ENCODE measurements at regions not wholly inside any gene's neighbourhood (a gene's known extent, or its start where the extent isn't known, plus 50 kb on each side); places are given as distances from the start of the nearest gene placed in this dataset.
"Not testable (repeated sequence)": the region's sequence is repeated elsewhere in the genome, so short reads cannot be mapped to it uniquely, and the experiment has no call there.

DNA sequence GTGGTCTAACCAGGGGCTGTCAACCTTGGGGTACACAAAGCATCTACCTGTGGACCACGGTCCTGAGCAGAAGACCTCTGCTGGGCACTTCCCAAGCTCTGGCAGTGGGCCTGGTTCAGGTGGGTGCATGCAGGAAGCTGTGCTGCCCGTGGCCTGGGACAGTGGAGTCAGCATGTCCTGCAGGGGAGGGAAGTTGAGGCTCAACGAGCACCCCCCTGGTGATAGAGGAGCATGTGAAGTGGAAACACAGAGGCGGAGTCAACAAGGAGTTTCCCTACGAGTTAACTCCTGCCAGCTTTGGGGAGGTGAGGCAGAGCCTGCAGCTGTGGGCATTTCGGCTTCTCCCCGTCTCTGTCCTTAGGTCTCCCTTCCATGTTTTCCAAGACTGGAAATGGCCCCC is 67.5 kb upstream of the IRX2 start:
- TF ChIP-seq, protein P1, sequence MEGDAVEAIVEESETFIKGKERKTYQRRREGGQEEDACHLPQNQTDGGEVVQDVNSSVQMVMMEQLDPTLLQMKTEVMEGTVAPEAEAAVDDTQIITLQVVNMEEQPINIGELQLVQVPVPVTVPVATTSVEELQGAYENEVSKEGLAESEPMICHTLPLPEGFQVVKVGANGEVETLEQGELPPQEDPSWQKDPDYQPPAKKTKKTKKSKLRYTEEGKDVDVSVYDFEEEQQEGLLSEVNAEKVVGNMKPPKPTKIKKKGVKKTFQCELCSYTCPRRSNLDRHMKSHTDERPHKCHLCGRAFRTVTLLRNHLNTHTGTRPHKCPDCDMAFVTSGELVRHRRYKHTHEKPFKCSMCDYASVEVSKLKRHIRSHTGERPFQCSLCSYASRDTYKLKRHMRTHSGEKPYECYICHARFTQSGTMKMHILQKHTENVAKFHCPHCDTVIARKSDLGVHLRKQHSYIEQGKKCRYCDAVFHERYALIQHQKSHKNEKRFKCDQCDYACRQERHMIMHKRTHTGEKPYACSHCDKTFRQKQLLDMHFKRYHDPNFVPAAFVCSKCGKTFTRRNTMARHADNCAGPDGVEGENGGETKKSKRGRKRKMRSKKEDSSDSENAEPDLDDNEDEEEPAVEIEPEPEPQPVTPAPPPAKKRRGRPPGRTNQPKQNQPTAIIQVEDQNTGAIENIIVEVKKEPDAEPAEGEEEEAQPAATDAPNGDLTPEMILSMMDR (IDR thresholded peaks at IDR 0.05; ENCODE audit: low read depth, low read length): no peak
- H3K4me3 ChIP-seq (ENCODE audit: low read depth, low read length): no peak overlapping the region
- in situ Hi-C loops (cut with HindIII; ENCODE audit: low sequenced_read_pairs): no loop called here
- DNase-seq (ENCODE audit: low read depth, low spot score): no peak

DNA sequence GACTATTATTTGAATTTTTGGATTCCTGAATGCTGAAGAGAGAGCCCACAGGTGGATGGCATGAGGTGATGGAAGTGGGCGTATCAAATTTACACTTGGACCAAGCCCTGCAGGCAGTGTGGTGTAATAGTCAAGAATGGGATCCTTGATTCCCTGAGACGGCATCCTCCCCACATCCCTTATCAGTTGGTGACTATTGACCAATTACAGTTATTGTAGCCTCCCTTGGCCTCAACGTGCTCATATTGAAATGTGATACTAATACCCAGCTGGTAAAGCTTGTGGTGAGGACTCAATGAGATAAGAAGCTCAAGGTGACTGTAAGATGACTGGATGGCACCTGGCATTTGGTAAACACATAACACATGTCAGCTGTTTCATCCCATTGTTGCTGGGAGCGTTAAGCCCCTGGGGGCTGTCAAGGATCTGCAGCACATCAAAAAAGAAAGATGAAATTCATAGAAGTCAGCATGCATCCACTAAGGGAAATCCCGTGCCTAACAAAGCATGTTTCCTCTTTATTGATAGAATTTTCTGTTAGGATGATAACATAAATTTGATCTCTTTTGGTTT is 65.6 kb upstream of the IRX2 start:
- in situ Hi-C loops (cut with HindIII; ENCODE audit: low sequenced_read_pairs): no loop called here
- H3K4me3 ChIP-seq (ENCODE audit: low read depth, low read length): no peak overlapping the region
- TF ChIP-seq, protein P1 (IDR thresholded peaks at IDR 0.05; ENCODE audit: low read depth, low read length): no peak
- no peak for DNase-seq (ENCODE audit: low read depth, low spot score)

DNA sequence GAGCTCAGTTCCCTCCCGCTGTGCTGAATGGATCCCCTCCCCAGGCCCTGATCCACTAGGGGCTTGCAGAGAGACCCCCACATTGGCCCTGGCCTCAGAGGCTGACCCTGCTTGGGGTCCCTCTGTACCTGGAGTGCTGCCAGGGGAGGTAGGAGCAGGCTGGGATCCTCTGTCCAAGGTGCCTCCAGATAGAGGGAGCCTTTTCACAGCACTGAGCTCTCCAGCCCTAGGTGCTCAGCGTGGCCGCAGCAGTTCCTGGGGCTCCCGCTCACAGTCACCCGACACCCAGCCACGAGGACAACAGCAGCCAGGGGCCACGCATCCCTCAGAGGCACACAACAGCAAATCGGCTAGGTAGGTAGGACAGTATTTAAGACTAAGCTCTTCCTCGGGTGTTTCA is 62.2 kb upstream of the IRX2 start:
- TF ChIP-seq, protein P1 (IDR thresholded peaks at IDR 0.05; ENCODE audit: low read depth, low read length): no peak
- H3K4me3 ChIP-seq (ENCODE audit: low read depth, low read length): no peak overlapping the region
- in situ Hi-C loops (cut with HindIII; ENCODE audit: low sequenced_read_pairs): no loop called here
- DNase-seq (ENCODE audit: low read depth, low spot score): no peak

DNA sequence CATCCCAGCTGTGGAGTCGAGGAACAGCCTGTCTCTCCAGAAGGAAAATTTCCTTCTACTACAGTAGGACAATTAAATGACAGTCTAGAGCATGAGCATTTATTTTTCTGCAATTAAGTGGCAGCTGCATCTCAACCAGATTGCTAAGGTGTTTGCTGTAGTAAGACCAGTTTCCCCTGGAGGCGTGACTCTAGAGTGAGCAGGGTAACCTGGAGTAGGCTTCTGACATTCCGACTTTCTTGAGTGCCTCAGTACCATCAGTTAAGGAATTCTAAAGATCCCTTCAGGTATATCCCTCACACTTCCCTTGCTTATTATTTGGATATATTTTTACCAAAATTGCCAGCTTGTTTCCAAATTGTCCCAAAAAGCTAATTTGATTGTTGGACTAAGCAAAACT is 59.2 kb upstream of the IRX2 start:
- TF ChIP-seq, protein P1 (IDR thresholded peaks at IDR 0.05; ENCODE audit: low read depth, low read length): no peak

DNA sequence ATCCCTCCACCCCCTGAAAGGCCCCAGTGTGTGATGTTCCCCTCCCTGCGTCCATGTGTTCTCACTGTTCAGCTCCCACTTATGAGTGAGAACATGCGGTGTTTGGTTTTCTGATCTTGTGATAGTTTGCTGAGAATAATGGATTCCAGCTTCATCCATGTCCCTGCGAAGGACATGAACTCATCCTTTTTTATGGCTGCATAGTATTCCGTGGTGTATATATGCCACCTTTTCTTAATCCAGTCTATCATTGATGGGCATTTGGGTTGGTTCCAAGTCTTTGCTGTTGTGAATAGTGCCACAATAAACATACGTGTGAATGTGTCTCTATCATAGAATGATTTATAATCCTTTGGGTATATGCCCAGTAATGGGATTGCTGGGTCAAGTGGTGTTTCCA is 55.8 kb upstream of the IRX2 start:
- DNase-seq (ENCODE audit: low read depth, low spot score); in situ Hi-C loops (cut with HindIII; ENCODE audit: low sequenced_read_pairs); H3K4me3 ChIP-seq (ENCODE audit: low read depth, low read length): not testable (repeated sequence)

More for the DNA sequence above, 59.2 kb upstream of the IRX2 start:
- H3K4me3 ChIP-seq (ENCODE audit: low read depth, low read length): no peak overlapping the region
- in situ Hi-C loops (cut with HindIII; ENCODE audit: low sequenced_read_pairs): no loop called here
- DNase-seq (ENCODE audit: low read depth, low spot score): no peak

DNA sequence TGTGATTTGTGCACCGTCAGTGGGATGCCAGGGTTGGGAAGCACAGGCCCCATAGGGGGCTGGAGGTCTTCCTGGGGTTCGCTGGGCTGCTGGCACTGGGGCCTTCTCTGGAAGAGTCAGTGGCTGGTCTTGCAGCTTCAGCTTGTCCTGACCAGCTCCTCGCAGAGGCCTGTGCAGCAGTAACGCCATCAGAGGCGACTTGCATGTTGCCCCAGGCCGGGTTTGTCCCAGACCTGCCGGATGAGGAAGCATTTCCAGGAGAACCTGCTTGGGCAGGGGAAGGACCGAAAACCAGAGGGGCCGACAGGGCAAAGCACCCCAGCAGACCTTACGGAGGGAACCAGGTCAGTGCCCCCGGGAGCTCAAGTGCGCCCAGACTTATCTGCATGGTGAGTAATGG is 54.7 kb upstream of the IRX2 start:
- TF ChIP-seq, protein P1 (IDR thresholded peaks at IDR 0.05; ENCODE audit: low read depth, low read length): no peak
- no peak overlapping the region for H3K4me3 ChIP-seq (ENCODE audit: low read depth, low read length)
- DNase-seq (ENCODE audit: low read depth, low spot score): no peak
- in situ Hi-C loops (cut with HindIII; ENCODE audit: low sequenced_read_pairs): no loop called here

DNA sequence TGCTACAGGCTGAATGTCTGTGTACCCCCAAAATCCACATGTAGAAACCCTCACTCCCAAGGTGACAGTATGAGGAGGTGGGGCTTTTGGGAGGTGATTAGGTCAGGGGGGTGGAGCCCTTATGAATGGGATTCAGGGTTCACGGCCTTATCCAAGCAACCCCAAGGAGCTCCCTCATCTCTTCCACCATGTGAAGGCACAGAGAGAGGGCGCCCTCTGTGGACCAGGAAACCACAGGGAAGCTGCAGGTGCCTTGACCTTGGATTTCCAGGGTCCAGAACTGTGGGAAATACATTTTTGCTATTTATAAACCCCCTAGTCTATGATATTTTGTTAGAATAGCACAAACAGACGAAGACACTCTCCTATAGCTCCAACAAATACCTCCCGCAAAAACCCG is 53.6 kb upstream of the IRX2 start:
- in situ Hi-C loops (cut with HindIII; ENCODE audit: low sequenced_read_pairs): no loop called here
- H3K4me3 ChIP-seq (ENCODE audit: low read depth, low read length): no peak overlapping the region
- TF ChIP-seq, protein P1 (IDR thresholded peaks at IDR 0.05; ENCODE audit: low read depth, low read length): no peak
- no peak for DNase-seq (ENCODE audit: low read depth, low spot score)

Data from astrocyte of the spinal cord (primary cell).